Thoracic aorta (tissue), 2 donors: ENCODE measurements at regions not wholly inside any gene's neighbourhood (a gene's known extent, or its start where the extent isn't known, plus 50 kb on each side); places are given as distances from the start of the nearest gene placed in this dataset.

Source experiments
- ATAC-seq: fragments of 150-250 bp; one replicate; pipeline ENCODE4 v1.8.0; 2017; ENCODE audit warnings: low read depth; ENCODE audit not compliant: insufficient number of reproducible peaks, low FRiP score
- DNase-seq: peaks from one replicate; pipeline ENCODE4 v3.0.0-alpha.2; 2020; ENCODE audit warnings: low spot score
- H3K27ac ChIP-seq, 2 donors: fragments of 200-600 bp; sonication (generic); 1 replicate in 1 of 2; 2 replicates in 1 of 2; pipeline ENCODE4 v1.5.1; 2016; ENCODE audit warnings: mild to moderate bottlenecking in 2 of 2, moderate library complexity in 2 of 2
- H3K27me3 ChIP-seq: fragments of 200-600 bp; sonication (generic); replicated peaks from 2 replicates; pipeline ENCODE4 v1.6.0; 2016; ENCODE audit warnings: mild to moderate bottlenecking; ENCODE audit not compliant: insufficient read depth
- H3K36me3 ChIP-seq: fragments of 200-600 bp; sonication (generic); one replicate; pipeline ENCODE4 v1.5.1; 2016
- H3K4me1 ChIP-seq, 2 donors: fragments of 200-600 bp; sonication (generic); 1 replicate in 1 of 2; 2 replicates in 1 of 2; pipeline versions ENCODE4 v1.5.1 to v1.6.0; 2016; ENCODE audit warnings: low read depth in 2 of 2, mild to moderate bottlenecking in 1 of 2; ENCODE audit not compliant: control insufficient read depth in 1 of 2
- H3K4me3 ChIP-seq: fragments of 200-600 bp; sonication (generic); 2 replicates; pipeline ENCODE4 v1.5.1; 2016; ENCODE audit warnings: mild to moderate bottlenecking
- H3K9me3 ChIP-seq: fragments of 200-600 bp; sonication (generic); 2 replicates; pipeline ENCODE4 v1.5.1; 2016
- CTCF ChIP-seq: fragments of 200-600 bp; sonication (generic); IDR thresholded peaks from one replicate; pipeline ENCODE4 v1.5.1; 2019; ENCODE audit warnings: antibody characterized with exemption

- Histone ChIP-seq H3K4me3 (no peak overlapping the region), H3K9me3 (no peaks in the 10 kb centered on the region), H3K4me1 (no peaks in the 10 kb centered on the region), H3K27me3 (no peaks in the 10 kb centered on the region), H3K36me3 (no peaks in the 10 kb centered on the region), H3K27ac (no peak overlapping the region)
- DNase-seq (no peak), ATAC-seq (no peak)
- no peak for TF ChIP-seq CTCF
Measured at GRCh38 chr11:97893612-97894011, 1127.1 kb upstream of the CNTN5 start.

DNA sequence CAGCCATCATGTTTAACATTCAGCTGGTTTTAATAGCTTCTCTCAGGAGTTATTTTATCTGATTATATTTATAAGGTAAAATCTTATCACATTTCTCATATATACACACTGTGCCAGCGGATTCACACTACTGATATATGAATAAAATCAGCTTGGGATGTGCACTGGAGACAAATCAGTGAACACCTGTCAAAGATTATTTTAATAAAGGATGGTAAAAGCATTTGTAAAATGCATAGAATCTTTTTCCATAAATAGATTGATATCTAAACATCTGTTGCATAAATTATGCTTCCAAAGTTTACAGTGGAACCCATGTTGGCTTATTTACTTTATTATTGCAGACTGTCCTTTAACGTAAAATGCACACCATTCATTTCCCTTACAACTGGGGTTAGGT, 1125.8 kb upstream of the CNTN5 start:
- no peak for ATAC-seq
- no peaks in the 10 kb centered on the region for H3K36me3 ChIP-seq
- DNase-seq = no peak
- no peaks in the 10 kb centered on the region for H3K27me3 ChIP-seq
- no peak overlapping the region for H3K4me3 ChIP-seq
- no peak for TF ChIP-seq CTCF
- no peaks in the 10 kb centered on the region for H3K9me3 ChIP-seq
- H3K27ac ChIP-seq = no peak overlapping the region
- H3K4me1 ChIP-seq = no peaks in the 10 kb centered on the region

DNA sequence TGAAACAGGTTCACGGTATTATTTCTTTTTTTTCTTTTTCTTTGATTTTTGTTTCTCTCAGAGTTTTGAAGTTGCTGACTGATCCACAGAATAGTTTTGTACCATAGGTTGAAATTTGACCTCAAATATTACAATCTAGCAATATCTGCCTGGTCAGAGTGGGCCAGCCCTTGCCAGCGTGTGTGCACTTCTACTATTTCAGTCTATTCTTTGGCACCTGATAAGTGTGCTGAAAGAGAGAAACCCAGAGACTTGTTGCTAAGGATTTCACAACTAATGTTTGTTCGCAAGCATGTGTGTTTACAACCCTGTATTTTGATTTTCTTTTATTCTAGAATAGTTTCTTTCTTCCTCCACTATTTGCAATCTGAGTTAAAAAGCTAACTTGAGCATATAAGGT, 1125.2 kb upstream of the CNTN5 start:
- Histone ChIP-seq H3K4me1 (no peaks in the 10 kb centered on the region), H3K36me3 (no peaks in the 10 kb centered on the region), H3K27me3 (no peaks in the 10 kb centered on the region), H3K4me3 (no peak overlapping the region), H3K27ac (no peak overlapping the region), H3K9me3 (no peaks in the 10 kb centered on the region)
- ATAC-seq = no peak
- TF ChIP-seq CTCF = no peak
- no peak for DNase-seq

- no peak overlapping the region for H3K27ac ChIP-seq
- H3K27me3 ChIP-seq = no peaks in the 10 kb centered on the region
- H3K36me3 ChIP-seq = no peaks in the 10 kb centered on the region
- H3K4me1 ChIP-seq = no peaks in the 10 kb centered on the region
- TF ChIP-seq CTCF = no peak
- DNase-seq = no peak
- no peaks in the 10 kb centered on the region for H3K9me3 ChIP-seq
- no peak for ATAC-seq
- no peak overlapping the region for H3K4me3 ChIP-seq
Measured at GRCh38 chr11:97902828-97903227, 1117.9 kb upstream of the CNTN5 start.

DNA sequence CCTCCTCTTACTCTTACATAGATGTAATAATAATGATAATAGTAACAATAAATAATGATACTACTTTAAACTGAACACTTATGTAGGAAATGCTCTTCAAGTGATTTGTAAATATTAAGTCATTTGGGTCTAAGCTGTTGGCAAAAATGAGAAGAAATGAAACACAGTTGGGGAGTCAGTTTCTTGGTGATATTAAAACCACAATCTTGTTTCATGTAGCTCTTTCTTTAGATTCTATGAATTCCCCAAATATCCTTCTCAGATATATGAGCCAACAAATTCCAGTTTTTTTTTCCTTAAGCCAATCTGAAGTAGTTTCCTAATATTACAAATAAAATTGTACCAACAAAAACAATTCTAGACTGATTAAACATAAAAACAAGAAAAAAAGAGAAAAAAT, 1115.6 kb upstream of the CNTN5 start:
- no peaks in the 10 kb centered on the region for H3K4me1 ChIP-seq
- DNase-seq = no peak
- H3K27ac ChIP-seq = no peak overlapping the region
- H3K4me3 ChIP-seq = no peak overlapping the region
- no peaks in the 10 kb centered on the region for H3K9me3 ChIP-seq
- no peak for ATAC-seq
- H3K36me3 ChIP-seq = no peaks in the 10 kb centered on the region
- TF ChIP-seq CTCF = no peak
- H3K27me3 ChIP-seq = no peaks in the 10 kb centered on the region
